ENCODE measurements at regions not wholly inside any gene's neighbourhood (a gene's known extent, or its start where the extent isn't known, plus 50 kb on each side); places are given as distances from the start of the nearest gene placed in this dataset.

DNA sequence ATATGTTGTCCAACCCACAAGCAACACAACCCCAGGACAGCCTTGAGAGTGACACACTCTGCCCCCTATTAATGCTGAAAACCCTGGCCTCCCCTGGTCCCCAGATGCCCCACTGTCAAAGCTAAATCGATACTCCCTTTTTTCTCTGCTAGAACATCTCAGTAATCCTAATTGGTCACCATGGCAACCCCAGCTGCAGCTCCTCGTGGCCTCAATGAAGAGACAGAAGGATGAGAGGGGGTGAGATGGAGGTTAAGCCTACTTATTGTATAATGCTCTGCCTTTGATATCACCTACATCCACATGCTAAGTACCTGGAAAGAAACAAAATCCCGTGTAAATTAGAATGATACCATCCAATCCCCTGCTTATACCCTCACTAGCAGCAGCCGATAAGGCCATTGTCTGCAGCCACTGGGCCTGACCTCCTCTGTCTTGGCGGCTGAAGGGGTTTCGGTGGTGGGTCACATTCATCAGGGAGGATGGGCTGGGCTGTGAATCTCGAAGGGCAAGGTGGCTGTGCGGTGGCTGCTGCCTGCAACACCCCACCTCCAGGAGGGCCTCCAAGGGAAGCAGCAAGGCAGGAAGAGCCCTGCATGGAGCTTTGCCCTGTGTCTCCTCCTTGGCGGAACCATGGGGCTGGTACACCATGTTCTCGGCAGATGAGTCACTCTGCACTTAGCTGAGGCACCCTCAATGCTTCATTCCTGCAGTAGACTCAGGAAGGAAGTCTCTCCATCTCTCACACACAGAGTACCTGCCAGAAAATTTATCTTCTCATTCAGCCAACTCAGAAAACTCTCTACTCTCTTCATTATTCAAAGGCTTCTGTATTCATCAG, 399.5 kb downstream of the BUD13 start:
- 78% methylated on average over 10 of the region's 10 CpGs for WGBS
- no peak for DNase-seq (ENCODE audit: low spot score)
- H3K36me3 ChIP-seq (ENCODE audit: control insufficient read depth in 4 of 4, insufficient read depth in 3 of 4, low read depth in 1 of 4, low read length in 3 of 4) = no peaks in the 10 kb centered on the region
- no peak overlapping the region for H3K4me3 ChIP-seq (ENCODE audit: low read depth in 1 of 3, low read length in 3 of 3)
- no peak overlapping the region for H3K27ac ChIP-seq (ENCODE audit: low read depth in 1 of 2, low read length in 2 of 2)
- no peak overlapping the region for H3K9ac ChIP-seq (ENCODE audit: low read depth in 1 of 2, low read length in 2 of 2)
- H3K9me3 ChIP-seq (ENCODE audit: control insufficient read depth in 4 of 4, low read length in 3 of 4) = no peaks in the 10 kb centered on the region
- H3K4me1 ChIP-seq (ENCODE audit: control insufficient read depth in 4 of 4, insufficient read depth in 4 of 4, low read length in 3 of 4) = no peaks in the 10 kb centered on the region
- TF ChIP-seq ATF3 (IDR thresholded peaks at IDR 0.05) (no peak), FOXA1 (IDR thresholded peaks at IDR 0.05) (no peak), FOXA2 (IDR thresholded peaks at IDR 0.05) (no peak), REST (IDR thresholded peaks at IDR 0.05) (no peak)
- H3K27me3 ChIP-seq (ENCODE audit: control insufficient read depth in 4 of 4, insufficient read depth in 4 of 4, low read length in 3 of 4) = no peaks in the 10 kb centered on the region

- H3K27ac ChIP-seq (ENCODE audit: low read depth in 1 of 2, low read length in 2 of 2) = no peak overlapping the region
- H3K9ac ChIP-seq (ENCODE audit: low read depth in 1 of 2, low read length in 2 of 2) = no peak overlapping the region
- no peak overlapping the region for H3K4me3 ChIP-seq (ENCODE audit: low read depth in 1 of 3, low read length in 3 of 3)
- H3K36me3 ChIP-seq (ENCODE audit: control insufficient read depth in 4 of 4, insufficient read depth in 3 of 4, low read depth in 1 of 4, low read length in 3 of 4) = no peaks in the 10 kb centered on the region
- no peaks in the 10 kb centered on the region for H3K4me1 ChIP-seq (ENCODE audit: control insufficient read depth in 4 of 4, insufficient read depth in 4 of 4, low read length in 3 of 4)
- H3K27me3 ChIP-seq (ENCODE audit: control insufficient read depth in 4 of 4, insufficient read depth in 4 of 4, low read length in 3 of 4) = no peaks in the 10 kb centered on the region
- DNase-seq (ENCODE audit: low spot score) = no peak
- H3K9me3 ChIP-seq (ENCODE audit: control insufficient read depth in 4 of 4, low read length in 3 of 4) = no peaks in the 10 kb centered on the region
- TF ChIP-seq RAD21 (IDR thresholded peaks at IDR 0.05) = no peak
- TF ChIP-seq ATF3 (IDR thresholded peaks at IDR 0.05) = no peak
- no peak for TF ChIP-seq RXRA (IDR thresholded peaks at IDR 0.05)
- no peak for TF ChIP-seq FOXA2 (IDR thresholded peaks at IDR 0.05)
- no peak for TF ChIP-seq TAF1 (conservative IDR thresholded peaks at IDR 0.05)
- TF ChIP-seq HNF4G (IDR thresholded peaks at IDR 0.05) = no peak
- no peak for TF ChIP-seq SP1 (IDR thresholded peaks at IDR 0.05)
- TF ChIP-seq EGR1 (IDR thresholded peaks at IDR 0.05; ENCODE audit: low read depth in 2 of 2) = no peak
- 68% methylated on average over 3 of the region's 3 CpGs for WGBS
Measured at GRCh38 chr11:116371146-116371545, 401.6 kb downstream of the BUD13 start.

- Histone ChIP-seq H3K9ac (ENCODE audit: low read depth in 1 of 2, low read length in 2 of 2) (no peak overlapping the region), H3K9me3 (ENCODE audit: control insufficient read depth in 4 of 4, low read length in 3 of 4) (no peaks in the 10 kb centered on the region), H3K27me3 (ENCODE audit: control insufficient read depth in 4 of 4, insufficient read depth in 4 of 4, low read length in 3 of 4) (no peaks in the 10 kb centered on the region), H3K36me3 (ENCODE audit: control insufficient read depth in 4 of 4, insufficient read depth in 3 of 4, low read depth in 1 of 4, low read length in 3 of 4) (no peaks in the 10 kb centered on the region), H3K27ac (ENCODE audit: low read depth in 1 of 2, low read length in 2 of 2) (no peak overlapping the region), H3K4me3 (ENCODE audit: low read depth in 1 of 3, low read length in 3 of 3) (no peak overlapping the region), H3K4me1 (ENCODE audit: control insufficient read depth in 4 of 4, insufficient read depth in 4 of 4, low read length in 3 of 4) (no peaks in the 10 kb centered on the region)
- no peak for DNase-seq (ENCODE audit: low spot score)
- WGBS = 71% methylated on average over 5 of the region's 5 CpGs
- TF ChIP-seq NR2F2 (IDR thresholded peaks at IDR 0.05) (no peak), FOXA1 (IDR thresholded peaks at IDR 0.05) (no peak), RAD21 (IDR thresholded peaks at IDR 0.05) (no peak), ATF3 (IDR thresholded peaks at IDR 0.05) (no peak), JUND (IDR thresholded peaks at IDR 0.05) (no peak), GABPA (IDR thresholded peaks at IDR 0.05 in 1 of 2, conservative IDR thresholded peaks at IDR 0.05 in 1 of 2) (no peak), REST (IDR thresholded peaks at IDR 0.05) (no peak), TAF1 (conservative IDR thresholded peaks at IDR 0.05) (no peak), FOXA2 (IDR thresholded peaks at IDR 0.05) (no peak), SP1 (IDR thresholded peaks at IDR 0.05) (no peak), RXRA (IDR thresholded peaks at IDR 0.05) (no peak), HNF4A (conservative IDR thresholded peaks at IDR 0.05) (no peak), EGR1 (IDR thresholded peaks at IDR 0.05; ENCODE audit: low read depth in 2 of 2) (no peak), HNF4G (IDR thresholded peaks at IDR 0.05) (no peak)
- TF ChIP-seq, protein P1, sequence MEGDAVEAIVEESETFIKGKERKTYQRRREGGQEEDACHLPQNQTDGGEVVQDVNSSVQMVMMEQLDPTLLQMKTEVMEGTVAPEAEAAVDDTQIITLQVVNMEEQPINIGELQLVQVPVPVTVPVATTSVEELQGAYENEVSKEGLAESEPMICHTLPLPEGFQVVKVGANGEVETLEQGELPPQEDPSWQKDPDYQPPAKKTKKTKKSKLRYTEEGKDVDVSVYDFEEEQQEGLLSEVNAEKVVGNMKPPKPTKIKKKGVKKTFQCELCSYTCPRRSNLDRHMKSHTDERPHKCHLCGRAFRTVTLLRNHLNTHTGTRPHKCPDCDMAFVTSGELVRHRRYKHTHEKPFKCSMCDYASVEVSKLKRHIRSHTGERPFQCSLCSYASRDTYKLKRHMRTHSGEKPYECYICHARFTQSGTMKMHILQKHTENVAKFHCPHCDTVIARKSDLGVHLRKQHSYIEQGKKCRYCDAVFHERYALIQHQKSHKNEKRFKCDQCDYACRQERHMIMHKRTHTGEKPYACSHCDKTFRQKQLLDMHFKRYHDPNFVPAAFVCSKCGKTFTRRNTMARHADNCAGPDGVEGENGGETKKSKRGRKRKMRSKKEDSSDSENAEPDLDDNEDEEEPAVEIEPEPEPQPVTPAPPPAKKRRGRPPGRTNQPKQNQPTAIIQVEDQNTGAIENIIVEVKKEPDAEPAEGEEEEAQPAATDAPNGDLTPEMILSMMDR (IDR thresholded peaks at IDR 0.05; ENCODE audit: low read depth, low read length, missing input control) = no peak
Measured at GRCh38 chr11:116368784-116369183, 404.0 kb downstream of the BUD13 start.
